ENCODE measurements at regions not wholly inside any gene's neighbourhood (a gene's known extent, or its start where the extent isn't known, plus 50 kb on each side); places are given as distances from the start of the nearest gene placed in this dataset.

GRCh38 chrX:2600564-2600963 lies 90.5 kb upstream of the CD99 start:
- in situ Hi-C loops (cut with HindIII; ENCODE audit: low pct_unique_long_range_greater_than_20kb, low sequenced_read_pairs), result no loop called here

GRCh38 chrX:2596555-2597255 lies 94.4 kb upstream of the CD99 start:
- Histone ChIP-seq H3K27me3 (ENCODE audit: control insufficient read depth, insufficient read depth, low read length) (no peaks in the 10 kb centered on the region), H3K4me3 (ENCODE audit: low read depth in 2 of 2, low read length in 2 of 2) (no peak overlapping the region), H3K27ac (ENCODE audit: low read length) (no peak overlapping the region), H3K36me3 (ENCODE audit: control insufficient read depth, insufficient read depth, low read length) (no peaks in the 10 kb centered on the region), H3K4me1 (ENCODE audit: control insufficient read depth, insufficient read depth, low read length) (no peaks in the 10 kb centered on the region), H3K9me3 (ENCODE audit: control insufficient read depth, insufficient read depth, low read depth, low read length) (no peaks in the 10 kb centered on the region)
- ATAC-seq (no peak), DNase-seq (ENCODE audit: low read depth, low spot score) (no peak)
- ChIA-PET CTCF (no interaction called here), POLR2A (no interaction called here)
- TF ChIP-seq TCF7L2 (IDR thresholded peaks at IDR 0.05; ENCODE audit: low read depth, low read length), result no peak
- no peak for TF ChIP-seq SIN3A (IDR thresholded peaks at IDR 0.05; ENCODE audit: borderline replicate concordance, insufficient read depth, low read depth, low read length)
- TF ChIP-seq, protein P1, sequence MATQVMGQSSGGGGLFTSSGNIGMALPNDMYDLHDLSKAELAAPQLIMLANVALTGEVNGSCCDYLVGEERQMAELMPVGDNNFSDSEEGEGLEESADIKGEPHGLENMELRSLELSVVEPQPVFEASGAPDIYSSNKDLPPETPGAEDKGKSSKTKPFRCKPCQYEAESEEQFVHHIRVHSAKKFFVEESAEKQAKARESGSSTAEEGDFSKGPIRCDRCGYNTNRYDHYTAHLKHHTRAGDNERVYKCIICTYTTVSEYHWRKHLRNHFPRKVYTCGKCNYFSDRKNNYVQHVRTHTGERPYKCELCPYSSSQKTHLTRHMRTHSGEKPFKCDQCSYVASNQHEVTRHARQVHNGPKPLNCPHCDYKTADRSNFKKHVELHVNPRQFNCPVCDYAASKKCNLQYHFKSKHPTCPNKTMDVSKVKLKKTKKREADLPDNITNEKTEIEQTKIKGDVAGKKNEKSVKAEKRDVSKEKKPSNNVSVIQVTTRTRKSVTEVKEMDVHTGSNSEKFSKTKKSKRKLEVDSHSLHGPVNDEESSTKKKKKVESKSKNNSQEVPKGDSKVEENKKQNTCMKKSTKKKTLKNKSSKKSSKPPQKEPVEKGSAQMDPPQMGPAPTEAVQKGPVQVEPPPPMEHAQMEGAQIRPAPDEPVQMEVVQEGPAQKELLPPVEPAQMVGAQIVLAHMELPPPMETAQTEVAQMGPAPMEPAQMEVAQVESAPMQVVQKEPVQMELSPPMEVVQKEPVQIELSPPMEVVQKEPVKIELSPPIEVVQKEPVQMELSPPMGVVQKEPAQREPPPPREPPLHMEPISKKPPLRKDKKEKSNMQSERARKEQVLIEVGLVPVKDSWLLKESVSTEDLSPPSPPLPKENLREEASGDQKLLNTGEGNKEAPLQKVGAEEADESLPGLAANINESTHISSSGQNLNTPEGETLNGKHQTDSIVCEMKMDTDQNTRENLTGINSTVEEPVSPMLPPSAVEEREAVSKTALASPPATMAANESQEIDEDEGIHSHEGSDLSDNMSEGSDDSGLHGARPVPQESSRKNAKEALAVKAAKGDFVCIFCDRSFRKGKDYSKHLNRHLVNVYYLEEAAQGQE (IDR thresholded peaks at IDR 0.05; ENCODE audit: insufficient read depth in 1 of 2, low read depth in 2 of 2, low read length in 1 of 2), result no peak
- TF ChIP-seq CTCF (IDR thresholded peaks at IDR 0.05), result no peak
- no peak for TF ChIP-seq POLR2AphosphoS5 (IDR thresholded peaks at IDR 0.05; ENCODE audit: low read depth, low read length)
- no TSS peak for BruUV-seq (replicated peaks)
- intact Hi-C loops (cut with micrococcal nuclease; ENCODE audit: unreplicated experiment), result no loop called here
- in situ Hi-C loops (cut with HindIII; ENCODE audit: low pct_unique_long_range_greater_than_20kb, low sequenced_read_pairs), result no loop called here

More at GRCh38 chrX:2600564-2600963, 90.5 kb upstream of the CD99 start:
- H3K27me3 ChIP-seq (ENCODE audit: control insufficient read depth, insufficient read depth, low read length), result no peaks in the 10 kb centered on the region
- H3K4me1 ChIP-seq (ENCODE audit: control insufficient read depth, insufficient read depth, low read length), result no peaks in the 10 kb centered on the region
- H3K9me3 ChIP-seq (ENCODE audit: control insufficient read depth, insufficient read depth, low read depth, low read length), result no peaks in the 10 kb centered on the region
- ChIA-PET POLR2A (no interaction called here), CTCF (no interaction called here)
- H3K4me3 ChIP-seq (ENCODE audit: low read depth in 2 of 2, low read length in 2 of 2), result no peak overlapping the region
- BruUV-seq (replicated peaks), result no TSS peak
- H3K36me3 ChIP-seq (ENCODE audit: control insufficient read depth, insufficient read depth, low read length), result no peaks in the 10 kb centered on the region
- no peak overlapping the region for H3K27ac ChIP-seq (ENCODE audit: low read length)
- TF ChIP-seq TCF7L2 (IDR thresholded peaks at IDR 0.05; ENCODE audit: low read depth, low read length), result no peak
- no peak for TF ChIP-seq SIN3A (IDR thresholded peaks at IDR 0.05; ENCODE audit: borderline replicate concordance, insufficient read depth, low read depth, low read length)
- no peak for TF ChIP-seq CTCF (IDR thresholded peaks at IDR 0.05)
- no peak for TF ChIP-seq POLR2AphosphoS5 (IDR thresholded peaks at IDR 0.05; ENCODE audit: low read depth, low read length)
- TF ChIP-seq, protein P1 (IDR thresholded peaks at IDR 0.05; ENCODE audit: insufficient read depth in 1 of 2, low read depth in 2 of 2, low read length in 1 of 2), result no peak
- no peak for ATAC-seq
- intact Hi-C loops (cut with micrococcal nuclease; ENCODE audit: unreplicated experiment), result no loop called here
- no peak for DNase-seq (ENCODE audit: low read depth, low spot score)
